GM18861 (cell line): ENCODE measurements at regions not wholly inside any gene's neighbourhood (a gene's known extent, or its start where the extent isn't known, plus 50 kb on each side); places are given as distances from the start of the nearest gene placed in this dataset.

Source experiments
- ATAC-seq: cut with Tn5 transposase; IDR thresholded peaks from one replicate; pipeline ENCODE4 v1.9.1; 2021; ENCODE audit not compliant: unreplicated experiment

DNA sequence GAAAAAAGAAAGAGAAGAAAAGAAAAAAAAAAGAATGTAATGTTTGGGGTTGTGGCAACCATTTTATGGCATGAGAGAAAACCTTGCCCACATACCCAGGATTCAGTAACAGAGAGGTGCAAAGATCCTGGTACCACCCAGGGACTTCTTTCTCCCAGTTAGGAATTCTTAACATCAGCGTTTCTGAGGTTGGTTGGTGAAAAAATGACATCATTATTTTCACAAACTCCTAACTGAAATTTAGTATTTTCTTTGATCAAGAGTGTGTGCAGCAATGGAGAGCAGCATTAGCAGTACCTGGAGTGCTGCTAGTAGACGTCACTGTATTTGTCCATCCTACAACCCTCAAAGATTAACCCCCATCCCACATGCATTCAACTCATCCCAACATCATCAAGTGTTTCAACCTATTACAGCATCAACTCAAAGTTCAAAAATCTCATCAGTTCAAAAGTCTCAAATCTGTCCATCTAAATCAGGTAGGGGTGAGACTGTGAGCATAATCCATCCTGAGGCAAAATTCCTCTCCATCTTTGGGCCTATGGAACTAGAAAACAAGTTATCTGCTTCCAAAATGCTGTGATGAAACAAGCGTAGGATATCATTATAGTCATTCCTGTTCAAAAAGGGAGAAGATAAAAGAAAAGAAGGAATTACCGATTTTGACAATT lies 60.1 kb upstream of the MSX2 start:
- ATAC-seq, result no peak

DNA sequence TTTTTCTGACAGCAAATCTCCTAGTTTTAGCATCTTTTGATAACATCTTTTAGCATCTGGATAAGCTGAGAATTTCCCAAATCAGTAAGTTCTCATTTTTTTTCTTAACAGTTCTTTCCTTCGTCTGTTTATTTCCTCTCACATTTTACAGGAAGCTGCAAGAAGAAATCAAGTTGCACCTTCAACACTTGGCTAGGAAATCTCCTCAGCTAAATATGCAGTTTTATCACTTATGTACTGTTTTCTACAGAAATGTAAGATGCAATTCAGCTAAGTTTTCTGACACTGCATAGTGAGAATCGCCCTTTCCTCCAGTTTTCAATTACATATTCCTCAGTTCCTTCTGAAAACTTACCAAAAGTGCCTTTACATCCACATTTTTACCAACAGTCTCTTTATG lies 59.0 kb upstream of the MSX2 start:
- ATAC-seq, result no peak

DNA sequence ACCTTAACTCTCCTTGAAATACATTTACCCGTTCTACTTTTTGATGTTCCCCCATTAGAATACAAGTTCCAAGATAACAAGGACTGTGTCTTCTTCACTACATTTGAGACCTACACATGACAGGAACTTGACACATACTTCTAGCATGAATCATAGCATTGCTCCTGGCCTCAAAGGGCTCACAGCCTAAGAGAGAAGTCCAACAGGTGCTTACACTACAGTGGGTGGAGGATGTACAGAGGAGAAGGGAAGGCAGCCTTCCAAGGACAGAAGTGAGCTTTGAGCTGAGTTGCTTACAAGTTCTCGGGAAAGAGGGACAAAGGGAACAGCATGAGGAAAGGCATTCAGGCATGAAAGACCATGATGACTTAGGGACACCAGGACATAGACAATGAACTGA lies 56.9 kb upstream of the MSX2 start:
- no peak for ATAC-seq

DNA sequence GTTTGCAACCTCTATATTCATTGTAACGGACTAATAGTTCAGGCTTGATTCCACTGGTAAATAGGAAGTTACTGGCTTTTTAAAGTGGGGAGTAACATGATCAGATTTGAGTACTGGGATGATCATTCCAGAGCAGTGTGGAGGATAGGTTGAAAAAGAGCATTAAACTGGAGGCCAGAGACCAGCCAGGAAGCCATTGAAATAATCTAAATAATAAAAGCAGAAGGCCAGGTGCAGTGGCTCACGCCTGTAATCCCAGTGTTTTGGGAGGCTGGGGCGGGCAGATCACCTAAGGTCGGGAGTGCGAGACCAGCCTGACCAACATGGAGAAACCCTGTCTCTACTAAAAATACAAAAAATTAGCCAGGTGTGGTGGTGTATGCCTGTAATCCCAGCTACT lies 56.0 kb upstream of the MSX2 start:
- no peak for ATAC-seq
